ENCODE measurements at regions not wholly inside any gene's neighbourhood (a gene's known extent, or its start where the extent isn't known, plus 50 kb on each side); places are given as distances from the start of the nearest gene placed in this dataset.

- TF ChIP-seq, protein P1, sequence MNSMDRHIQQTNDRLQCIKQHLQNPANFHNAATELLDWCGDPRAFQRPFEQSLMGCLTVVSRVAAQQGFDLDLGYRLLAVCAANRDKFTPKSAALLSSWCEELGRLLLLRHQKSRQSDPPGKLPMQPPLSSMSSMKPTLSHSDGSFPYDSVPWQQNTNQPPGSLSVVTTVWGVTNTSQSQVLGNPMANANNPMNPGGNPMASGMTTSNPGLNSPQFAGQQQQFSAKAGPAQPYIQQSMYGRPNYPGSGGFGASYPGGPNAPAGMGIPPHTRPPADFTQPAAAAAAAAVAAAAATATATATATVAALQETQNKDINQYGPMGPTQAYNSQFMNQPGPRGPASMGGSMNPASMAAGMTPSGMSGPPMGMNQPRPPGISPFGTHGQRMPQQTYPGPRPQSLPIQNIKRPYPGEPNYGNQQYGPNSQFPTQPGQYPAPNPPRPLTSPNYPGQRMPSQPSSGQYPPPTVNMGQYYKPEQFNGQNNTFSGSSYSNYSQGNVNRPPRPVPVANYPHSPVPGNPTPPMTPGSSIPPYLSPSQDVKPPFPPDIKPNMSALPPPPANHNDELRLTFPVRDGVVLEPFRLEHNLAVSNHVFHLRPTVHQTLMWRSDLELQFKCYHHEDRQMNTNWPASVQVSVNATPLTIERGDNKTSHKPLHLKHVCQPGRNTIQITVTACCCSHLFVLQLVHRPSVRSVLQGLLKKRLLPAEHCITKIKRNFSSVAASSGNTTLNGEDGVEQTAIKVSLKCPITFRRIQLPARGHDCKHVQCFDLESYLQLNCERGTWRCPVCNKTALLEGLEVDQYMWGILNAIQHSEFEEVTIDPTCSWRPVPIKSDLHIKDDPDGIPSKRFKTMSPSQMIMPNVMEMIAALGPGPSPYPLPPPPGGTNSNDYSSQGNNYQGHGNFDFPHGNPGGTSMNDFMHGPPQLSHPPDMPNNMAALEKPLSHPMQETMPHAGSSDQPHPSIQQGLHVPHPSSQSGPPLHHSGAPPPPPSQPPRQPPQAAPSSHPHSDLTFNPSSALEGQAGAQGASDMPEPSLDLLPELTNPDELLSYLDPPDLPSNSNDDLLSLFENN (IDR thresholded peaks at IDR 0.05; ENCODE audit: low read depth in 2 of 2, low read length in 2 of 2): peak in 1 of 2 experiments; percentile 56; a peak in 2 of 4 replicates
- no peak for TF ChIP-seq TCFL5 (CRISPR knock-in tag; conservative IDR thresholded peaks at IDR 0.05)
- TF ChIP-seq, protein P2, sequence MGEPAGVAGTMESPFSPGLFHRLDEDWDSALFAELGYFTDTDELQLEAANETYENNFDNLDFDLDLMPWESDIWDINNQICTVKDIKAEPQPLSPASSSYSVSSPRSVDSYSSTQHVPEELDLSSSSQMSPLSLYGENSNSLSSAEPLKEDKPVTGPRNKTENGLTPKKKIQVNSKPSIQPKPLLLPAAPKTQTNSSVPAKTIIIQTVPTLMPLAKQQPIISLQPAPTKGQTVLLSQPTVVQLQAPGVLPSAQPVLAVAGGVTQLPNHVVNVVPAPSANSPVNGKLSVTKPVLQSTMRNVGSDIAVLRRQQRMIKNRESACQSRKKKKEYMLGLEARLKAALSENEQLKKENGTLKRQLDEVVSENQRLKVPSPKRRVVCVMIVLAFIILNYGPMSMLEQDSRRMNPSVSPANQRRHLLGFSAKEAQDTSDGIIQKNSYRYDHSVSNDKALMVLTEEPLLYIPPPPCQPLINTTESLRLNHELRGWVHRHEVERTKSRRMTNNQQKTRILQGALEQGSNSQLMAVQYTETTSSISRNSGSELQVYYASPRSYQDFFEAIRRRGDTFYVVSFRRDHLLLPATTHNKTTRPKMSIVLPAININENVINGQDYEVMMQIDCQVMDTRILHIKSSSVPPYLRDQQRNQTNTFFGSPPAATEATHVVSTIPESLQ (CRISPR knock-in tag; IDR thresholded peaks at IDR 0.05): no peak
- TF ChIP-seq, protein P3, sequence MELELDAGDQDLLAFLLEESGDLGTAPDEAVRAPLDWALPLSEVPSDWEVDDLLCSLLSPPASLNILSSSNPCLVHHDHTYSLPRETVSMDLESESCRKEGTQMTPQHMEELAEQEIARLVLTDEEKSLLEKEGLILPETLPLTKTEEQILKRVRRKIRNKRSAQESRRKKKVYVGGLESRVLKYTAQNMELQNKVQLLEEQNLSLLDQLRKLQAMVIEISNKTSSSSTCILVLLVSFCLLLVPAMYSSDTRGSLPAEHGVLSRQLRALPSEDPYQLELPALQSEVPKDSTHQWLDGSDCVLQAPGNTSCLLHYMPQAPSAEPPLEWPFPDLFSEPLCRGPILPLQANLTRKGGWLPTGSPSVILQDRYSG (tag; conservative IDR thresholded peaks at IDR 0.05; ENCODE audit: low read depth): no peak
- peak; percentile 49; the same call in 1 of the 2 replicates for TF ChIP-seq POLR2AphosphoS5 (IDR thresholded peaks at IDR 0.05; ENCODE audit: control insufficient read depth, insufficient read depth, low read depth, low read length)
- TF ChIP-seq AFF1 (IDR thresholded peaks at IDR 0.05; ENCODE audit: low read depth in 1 of 2, partially characterized antibody in 2 of 2): peak in 1 of 2 experiments; percentile 59
- TF ChIP-seq SMARCA4 (IDR thresholded peaks at IDR 0.05): peak; percentile 81
- no peak for TF ChIP-seq PKNOX1 (IDR thresholded peaks at IDR 0.05)
- peak; percentile 96 for TF ChIP-seq TEAD4 (IDR thresholded peaks at IDR 0.05; ENCODE audit: low read length)
- TF ChIP-seq TEAD4 (CRISPR knock-in tag; IDR thresholded peaks at IDR 0.05; ENCODE audit: borderline replicate concordance): no peak
- peak in 1 of 2 experiments; percentile 24; a peak in 1 of 4 replicates for TF ChIP-seq FOXA3 (CRISPR knock-in tag; conservative IDR thresholded peaks at IDR 0.05 in 1 of 2, IDR thresholded peaks at IDR 0.05 in 1 of 2)
- no peak for TF ChIP-seq TAF15 (IDR thresholded peaks at IDR 0.05; ENCODE audit: low read depth, low read length)
- TF ChIP-seq ZNF212 (CRISPR knock-in tag; IDR thresholded peaks at IDR 0.05): no peak
- TF ChIP-seq, protein P4, sequence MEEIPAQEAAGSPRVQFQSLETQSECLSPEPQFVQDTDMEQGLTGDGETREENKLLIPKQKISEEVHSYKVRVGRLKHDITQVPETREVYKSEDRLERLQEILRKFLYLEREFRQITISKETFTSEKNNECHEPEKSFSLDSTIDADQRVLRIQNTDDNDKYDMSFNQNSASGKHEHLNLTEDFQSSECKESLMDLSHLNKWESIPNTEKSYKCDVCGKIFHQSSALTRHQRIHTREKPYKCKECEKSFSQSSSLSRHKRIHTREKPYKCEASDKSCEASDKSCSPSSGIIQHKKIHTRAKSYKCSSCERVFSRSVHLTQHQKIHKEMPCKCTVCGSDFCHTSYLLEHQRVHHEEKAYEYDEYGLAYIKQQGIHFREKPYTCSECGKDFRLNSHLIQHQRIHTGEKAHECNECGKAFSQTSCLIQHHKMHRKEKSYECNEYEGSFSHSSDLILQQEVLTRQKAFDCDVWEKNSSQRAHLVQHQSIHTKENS (CRISPR knock-in tag; IDR thresholded peaks at IDR 0.05): no peak
These were observed 1024.0 kb upstream of the CNTN5 start (continued) for GRCh38 chr11:97996762-97997161.

Data from K562 (cell line).